ENCODE measurements at regions not wholly inside any gene's neighbourhood (a gene's known extent, or its start where the extent isn't known, plus 50 kb on each side); places are given as distances from the start of the nearest gene placed in this dataset.
"Not testable (repeated sequence)": the region's sequence is repeated elsewhere in the genome, so short reads cannot be mapped to it uniquely, and the experiment has no call there.

DNA sequence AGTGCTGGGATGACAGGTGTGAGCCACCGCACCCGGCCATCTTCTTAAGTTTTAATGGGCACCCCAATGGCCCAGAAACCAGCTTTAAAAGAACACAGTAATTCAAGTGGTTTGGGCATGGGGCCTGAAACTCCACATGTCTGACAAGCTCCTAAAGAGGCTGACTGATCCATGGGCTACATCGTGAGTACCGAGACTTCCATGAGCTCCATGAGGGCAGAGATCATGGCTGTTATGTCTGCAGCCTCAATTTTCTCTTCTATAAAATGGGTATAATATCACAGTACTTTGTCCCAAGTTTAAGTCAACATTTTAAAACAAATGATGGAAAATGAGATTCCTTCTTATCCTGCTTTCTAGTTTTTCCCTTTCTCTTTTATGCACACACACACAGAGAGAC is 397.6 kb upstream of the MAF start:
- DNase-seq: no peak

DNA sequence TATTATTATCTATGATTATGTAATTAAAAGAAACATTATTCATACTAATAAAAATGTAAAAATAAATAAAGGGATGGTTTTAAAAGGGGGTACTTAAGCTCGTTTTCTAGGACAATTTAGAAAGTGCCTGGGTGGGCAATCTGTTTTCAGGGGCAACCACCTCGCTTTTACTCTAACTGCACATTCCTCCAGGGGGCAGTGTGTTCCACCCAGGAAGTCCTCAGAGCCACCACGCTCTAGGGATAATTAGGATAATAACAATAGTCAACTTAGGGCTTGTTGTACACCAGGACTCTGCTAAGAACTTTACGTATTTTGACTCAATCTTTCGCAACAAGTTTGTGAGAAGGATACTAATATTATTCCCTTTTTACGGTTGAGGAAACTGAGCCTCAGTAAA is 396.7 kb upstream of the MAF start:
- no peak for DNase-seq

DNA sequence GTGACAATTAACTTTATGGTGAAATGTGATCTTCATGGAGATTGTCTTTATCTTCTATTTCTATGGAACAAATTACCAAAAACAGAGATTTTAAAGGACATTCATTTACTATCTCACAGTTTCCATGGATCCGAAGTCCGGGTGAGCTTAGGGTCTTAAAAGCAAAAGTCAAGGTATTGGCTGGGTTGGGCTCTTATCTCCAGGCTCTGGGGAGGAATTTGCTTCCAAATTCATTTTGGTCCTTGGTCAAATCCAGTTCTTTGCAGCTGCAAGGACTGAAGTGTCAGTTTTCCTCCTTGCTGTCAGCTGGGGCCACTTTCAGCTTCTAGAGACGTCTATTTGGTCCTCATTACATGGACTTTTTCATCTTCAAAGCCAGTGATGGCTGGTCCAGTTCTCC is 395.8 kb upstream of the MAF start:
- DNase-seq: no peak

DNA sequence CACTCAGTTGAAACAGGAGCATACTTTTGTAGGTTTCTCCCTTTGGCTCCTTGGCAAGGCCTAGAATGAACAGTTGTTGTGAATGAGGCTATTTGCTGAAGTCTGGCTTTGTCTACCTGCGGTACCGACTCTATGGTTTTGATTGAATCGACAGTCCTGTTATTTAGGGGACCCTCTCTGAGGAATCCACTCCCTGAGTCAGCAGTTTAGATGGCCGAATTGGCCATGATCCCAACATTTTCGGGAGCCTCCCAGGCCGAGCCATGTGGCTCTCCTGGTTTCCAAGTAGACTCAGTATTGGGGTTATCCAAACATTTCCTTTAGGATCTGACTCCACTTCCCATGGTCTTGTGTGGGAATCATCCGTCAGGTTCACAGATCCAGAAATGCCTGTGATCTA is 394.8 kb upstream of the MAF start:
- no peak for DNase-seq

DNA sequence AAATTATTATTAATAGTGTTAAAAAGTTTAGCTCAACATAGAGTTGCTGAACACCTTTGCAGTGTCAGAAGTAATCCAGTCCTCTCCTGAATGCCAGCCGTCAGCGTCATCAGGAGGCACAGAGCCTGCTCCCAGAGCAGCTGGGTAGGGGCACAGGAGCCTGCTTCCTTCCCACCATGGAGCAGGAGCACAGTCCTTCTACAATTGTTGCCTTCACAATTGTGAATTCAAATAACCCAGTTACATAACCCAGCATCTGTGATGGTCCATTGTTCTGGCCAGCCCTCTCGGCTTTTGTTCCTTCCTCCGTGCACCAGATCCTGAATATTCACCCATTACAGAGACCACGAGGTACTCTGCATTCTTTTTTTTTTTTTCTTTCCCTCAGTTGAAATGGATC is 393.9 kb upstream of the MAF start:
- no peak for DNase-seq

DNA sequence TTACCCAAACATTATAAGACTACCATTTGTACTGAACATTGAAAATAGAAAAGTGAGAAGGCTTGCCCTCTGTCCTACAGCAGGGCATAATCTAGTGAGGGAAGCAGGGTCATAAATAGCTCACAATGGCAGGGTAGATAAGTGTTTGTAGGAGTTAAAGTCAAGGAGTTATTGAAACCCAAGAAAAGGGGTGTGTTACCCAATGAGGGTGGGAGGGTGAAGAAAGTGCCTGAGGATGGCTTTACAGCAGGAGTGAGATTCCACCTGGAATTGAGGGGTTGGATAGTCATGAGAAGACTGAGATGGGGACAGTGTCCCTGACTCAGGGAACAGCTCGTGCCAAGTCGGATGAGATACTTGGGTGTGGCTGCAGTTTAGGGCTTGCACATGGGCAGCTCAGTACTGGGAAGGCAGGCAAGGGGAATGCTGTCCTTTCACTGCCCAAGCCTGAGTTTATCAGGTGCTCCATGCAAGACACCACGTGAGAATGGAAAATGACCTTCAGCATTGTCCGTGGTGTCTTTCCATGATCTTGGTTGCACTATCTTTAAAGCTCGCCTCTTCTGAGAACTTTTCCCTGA is 393.2 kb upstream of the MAF start:
- no peak for DNase-seq

DNA sequence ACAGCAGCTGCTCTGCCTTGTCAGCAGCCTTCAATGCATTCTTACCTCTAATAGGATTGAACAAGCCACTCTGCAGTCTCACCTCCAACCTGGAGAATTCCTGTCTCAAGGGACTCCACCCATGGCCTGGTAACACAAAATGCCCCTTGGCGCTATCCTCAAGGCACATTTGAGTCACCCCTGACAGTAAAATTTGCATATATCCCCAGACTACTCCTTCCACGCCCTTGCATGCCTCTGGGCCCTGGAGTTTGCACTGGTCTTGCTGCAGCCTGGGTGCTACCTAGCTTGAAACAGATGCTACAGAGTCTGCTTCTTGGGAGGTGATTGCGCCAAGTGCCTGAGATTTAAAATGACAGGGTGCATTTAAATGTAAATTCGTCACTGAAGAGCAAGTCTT is 391.4 kb upstream of the MAF start:
- no peak for DNase-seq

DNA sequence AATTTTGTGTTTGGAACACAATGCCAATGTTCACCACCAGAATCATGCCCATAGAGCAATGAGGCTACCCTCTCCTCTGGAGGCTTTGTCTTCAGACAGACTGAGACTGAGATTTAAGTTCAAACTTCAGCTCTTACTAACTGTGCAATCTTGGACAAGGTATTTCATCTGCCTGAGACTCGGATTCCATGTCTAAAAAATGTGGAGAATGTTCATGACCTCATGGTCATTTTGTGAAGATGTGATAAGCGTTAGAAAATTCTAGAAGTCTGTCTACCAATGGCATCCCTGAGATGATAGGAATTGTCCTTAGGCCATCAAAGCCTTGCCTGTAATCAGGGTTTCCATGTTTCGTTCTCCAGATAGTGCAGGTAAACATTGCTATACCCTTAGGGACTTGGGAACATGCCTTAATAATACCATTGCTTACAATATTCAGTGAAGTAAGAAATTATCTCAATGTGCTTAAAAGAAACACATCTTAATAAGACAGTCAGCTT is 388.2 kb upstream of the MAF start:
- no peak for DNase-seq

DNA sequence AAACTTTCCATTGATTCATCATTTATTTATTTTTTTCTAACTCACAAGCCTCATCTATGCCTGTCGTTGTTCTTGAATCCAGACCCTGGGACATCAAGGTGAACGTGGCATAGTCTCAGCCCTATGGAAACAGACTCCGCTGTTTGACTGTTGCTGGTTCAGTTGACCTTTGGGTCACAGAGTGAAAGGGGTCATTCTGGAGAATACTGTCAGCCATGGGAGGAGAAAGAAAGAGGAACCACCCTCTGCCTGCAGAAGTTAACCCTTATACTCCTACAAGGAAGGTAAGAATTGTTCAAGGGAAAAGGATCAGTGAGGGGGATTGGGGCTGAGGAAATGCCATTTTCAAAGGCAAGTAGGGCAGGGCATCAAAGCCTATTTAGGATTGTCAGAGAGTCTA is 387.6 kb upstream of the MAF start:
- no peak for DNase-seq

DNA sequence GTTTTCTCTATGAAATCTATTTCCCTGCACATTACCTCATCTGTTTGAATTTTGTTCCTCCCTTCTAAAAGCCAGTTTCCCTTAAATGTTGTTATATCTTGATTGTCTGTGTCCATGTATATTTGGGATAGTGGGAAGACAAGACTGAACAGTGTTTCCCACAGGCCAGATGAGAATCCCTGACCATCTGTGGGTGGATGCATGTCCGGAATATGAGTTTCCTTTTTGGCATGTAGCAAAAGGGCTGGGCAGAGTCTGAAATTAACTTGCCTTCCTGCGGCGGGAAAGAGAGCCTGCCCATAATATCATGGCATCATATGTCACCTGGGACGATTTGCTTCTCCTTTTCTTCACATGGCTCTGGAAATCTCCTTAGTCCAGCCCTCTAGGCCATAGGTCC is 385.8 kb upstream of the MAF start:
- no peak for DNase-seq

DNA sequence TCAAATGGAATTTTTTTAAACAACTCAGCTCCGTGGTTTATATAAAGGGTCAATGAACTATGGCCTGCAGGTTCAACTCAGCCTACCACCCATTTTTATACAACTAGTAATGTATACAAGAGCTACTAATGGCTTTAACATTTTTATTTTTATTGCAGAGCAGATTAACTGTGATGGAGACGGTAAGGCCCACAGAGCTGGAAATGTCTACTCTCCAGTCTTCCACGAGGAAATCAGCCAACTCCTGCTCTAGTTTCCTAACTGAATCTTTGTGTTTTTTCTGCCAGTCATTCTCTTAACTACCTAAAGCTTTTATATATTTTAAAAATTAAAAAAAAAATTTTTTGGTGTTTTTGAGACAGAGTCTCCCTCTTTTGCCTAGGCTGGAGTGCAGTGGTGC is 385.1 kb upstream of the MAF start:
- no peak for DNase-seq

DNA sequence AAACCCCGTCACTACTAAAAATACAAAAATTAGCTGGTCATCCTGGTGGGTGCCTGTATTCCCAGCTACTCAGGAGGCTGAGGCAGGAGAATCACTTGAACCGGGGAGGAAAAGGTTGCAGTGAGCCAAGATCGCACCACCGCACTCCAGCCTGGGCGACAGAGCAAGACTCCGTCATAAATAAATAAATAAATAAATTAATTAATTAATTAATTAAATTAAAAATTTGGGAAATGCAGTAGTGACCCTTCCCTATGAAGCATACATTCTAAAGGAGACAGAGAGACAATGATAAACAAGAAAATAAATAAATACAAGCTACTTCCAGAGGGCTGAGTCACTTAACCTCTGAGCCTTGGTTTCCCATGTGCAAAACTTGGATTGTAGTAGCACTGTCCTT is 383.6 kb upstream of the MAF start:
- DNase-seq: not testable (repeated sequence)

DNA sequence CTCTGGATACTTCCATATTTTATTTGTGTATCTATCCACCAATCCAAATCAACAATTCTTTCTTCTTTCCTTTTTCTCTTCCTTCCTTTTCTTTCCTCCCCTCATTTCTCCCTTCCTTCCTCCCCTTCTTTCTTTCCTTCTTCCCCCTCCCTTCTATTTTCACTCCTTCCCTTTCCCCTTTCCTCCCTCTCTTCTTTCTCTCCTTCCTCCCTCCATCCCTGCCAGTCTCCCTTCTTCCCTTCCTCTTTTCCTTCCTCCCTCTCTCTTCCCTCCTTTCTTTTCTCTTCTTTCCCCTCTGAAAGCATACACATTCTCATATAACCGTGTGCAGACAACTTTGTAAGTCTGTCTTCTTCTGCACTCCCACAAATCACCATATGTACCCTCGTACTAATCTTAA is 382.3 kb upstream of the MAF start:
- no peak for DNase-seq

DNA sequence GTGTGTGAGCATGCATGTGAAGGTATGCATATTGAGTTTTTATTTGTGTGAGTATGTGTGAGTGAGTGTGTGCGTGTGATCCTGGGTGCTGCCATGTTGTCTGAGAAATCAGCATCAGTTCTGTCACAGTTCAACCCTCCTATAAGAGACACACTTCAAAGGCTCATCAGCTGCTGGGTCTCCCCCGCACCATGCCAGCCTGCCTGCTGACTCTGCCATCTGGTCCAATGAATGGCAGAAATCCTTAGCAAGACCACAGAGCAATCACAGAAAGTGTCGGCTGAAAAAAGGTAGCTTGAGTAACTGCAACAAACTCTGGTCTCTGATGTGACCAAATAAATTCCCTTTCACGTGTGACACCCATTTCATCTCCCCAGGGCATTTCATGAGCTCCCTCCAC is 381.8 kb upstream of the MAF start:
- DNase-seq: no peak

DNA sequence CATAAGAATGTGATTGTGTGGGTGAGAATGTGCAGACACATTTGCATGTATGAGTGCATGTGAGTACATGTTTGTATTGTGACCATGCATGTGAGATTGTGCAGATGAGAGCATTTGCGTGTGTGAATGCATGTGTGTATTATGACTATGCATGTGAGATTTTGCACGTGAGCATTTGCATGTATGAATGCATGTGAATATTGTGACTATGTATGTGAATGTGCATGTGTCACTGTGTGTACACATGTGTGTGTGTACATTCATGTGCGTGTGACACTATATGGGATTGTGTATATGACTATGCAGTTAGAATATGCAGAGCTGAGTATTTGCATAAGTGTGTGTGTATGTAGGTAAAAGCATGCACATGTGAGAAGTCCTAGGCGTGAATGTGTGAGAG is 381.3 kb upstream of the MAF start:
- DNase-seq: no peak

DNA sequence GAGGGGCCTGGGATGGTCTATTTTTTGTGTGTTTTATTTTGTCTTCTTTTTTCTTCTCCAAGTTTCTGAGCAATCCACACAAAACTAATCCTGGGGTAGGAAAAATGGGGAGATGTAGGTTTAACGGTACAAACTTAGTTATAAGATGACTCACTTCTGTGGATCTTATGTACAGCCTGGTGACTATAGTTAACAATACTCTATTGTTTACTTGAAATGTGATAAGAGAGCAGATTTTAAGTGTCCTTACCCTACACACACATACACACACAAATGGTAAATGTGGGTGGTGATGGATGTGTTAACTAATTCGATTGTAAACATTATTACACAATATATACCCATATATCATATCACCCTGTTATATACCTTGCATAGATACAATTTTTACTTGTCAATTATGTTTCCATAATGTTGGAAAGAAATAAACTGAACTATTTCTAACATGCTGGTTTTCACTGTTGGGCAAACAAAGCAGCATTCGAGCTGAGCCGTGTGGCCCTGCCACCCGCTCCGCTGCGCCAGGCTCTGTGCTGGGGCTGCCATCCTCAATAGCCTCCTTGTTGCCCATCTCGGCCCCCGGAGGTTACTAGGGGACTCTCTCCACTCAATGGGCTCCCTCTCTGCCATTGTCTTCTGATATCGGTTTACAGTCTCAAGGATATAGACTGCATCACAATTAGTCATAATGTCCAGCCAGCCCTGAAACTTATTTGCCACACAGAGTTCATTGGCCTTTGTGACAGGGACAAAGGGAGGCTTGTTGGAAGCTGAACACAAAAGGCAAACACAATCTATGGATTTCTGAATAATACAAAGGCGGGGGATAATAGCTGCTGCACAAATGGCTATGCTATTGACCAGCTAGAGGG is 380.3 kb upstream of the MAF start:
- DNase-seq: no peak

DNA sequence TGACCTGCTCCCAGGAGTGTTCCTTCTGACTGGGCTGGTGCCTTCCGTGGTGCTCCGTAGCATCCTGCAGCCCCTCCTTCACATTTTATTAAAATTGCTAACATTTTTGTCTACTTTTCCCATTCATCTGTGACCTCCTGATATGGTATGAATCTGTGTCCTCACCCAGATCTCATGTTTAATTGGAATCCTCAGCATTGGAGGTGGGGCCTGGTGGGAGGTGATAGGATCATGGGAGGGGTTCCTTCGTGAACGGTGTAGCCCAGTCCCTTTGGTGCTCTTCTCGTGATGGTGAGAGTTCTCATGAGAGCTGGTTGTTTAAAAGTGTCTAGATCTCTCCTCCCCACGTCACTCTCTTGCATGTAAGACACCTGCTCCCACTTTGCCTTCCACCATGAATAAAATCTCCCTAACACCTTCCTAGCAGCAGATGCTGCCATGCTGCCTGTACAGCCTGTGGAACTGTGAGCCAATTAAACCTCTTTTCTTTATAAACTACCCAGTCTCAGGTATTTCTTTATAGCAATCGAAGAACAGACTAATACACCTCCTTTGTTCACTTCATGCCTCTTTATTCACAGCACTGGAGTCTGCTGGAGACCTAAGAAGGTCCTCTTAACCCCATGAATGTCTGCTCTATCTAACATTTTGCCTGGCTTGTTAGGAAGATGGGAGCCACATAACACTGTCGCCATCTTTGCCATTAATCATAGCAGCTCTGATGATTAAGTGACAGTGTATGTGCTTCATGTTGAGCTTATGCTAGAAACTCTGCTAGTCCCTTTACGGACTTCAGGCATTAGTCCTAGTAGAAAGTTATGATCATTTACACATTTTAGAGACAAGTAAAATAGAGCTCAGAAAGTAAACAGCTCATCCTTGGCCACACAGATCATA is 377.7 kb upstream of the MAF start:
- no peak for DNase-seq

DNA sequence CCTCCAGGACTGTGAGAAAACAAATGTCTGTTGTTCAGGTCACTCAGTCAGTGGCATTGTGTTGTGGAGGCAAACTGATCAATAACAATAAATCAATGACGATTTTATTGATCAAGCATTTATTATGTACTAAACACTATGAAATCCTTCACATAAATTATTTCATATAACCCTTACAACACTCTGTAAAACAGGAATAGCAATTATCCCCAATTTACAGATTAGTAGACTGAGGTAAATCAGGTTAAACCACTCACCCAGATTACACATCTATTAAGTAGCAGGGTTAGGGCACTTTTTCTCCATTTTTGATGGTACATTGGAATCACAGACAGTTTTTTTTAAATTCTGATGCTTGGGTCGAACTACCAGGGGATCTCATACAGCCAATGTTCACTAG is 372.8 kb upstream of the MAF start:
- no peak for DNase-seq

DNA sequence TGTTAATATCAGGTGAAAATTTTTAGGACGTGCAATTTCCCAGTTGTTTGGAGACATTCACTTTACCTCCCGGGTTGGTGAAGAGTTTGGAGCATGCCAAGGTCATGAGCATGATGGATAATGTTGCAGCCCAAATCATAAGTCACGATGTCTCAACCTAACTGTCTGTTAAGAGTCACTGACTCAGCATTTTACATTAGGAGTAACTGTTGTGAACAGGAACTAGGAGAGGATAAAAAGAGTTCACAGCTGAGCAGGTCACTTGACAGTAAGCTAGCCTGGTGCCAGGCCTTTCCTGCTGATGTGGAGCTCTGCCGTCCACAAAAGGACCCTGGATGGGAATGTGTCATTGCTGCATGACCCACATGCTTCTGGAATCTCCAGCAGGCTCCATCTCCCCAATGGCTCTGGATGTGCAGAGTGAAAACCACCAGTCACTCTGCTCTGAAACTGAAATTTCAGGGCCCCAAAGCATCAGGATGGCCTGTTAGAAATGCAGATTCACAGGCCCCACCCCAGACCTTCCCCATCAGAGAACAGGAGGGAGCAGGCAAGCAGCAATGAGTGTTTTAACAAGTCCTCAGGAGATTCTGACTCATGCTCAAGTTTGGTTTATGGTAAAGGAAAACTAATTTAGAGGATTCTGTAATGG is 371.6 kb upstream of the MAF start:
- DNase-seq: no peak

DNA sequence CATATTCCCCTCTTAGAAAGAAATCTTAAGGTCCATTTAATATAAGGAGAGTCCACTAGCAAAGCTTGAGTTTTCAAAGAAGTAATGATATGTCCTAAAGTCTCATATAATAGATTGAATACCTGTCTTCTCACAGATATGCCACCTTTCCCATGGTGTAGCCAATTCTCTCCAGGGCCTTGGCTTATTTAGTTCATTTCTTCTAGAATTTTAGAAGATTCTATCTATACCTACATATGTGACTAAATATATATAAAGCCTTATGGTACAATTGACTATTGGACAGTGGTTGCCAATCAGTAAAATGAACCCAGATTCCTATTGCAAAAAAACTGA is 370.7 kb upstream of the MAF start:
- DNase-seq: no peak

DNA sequence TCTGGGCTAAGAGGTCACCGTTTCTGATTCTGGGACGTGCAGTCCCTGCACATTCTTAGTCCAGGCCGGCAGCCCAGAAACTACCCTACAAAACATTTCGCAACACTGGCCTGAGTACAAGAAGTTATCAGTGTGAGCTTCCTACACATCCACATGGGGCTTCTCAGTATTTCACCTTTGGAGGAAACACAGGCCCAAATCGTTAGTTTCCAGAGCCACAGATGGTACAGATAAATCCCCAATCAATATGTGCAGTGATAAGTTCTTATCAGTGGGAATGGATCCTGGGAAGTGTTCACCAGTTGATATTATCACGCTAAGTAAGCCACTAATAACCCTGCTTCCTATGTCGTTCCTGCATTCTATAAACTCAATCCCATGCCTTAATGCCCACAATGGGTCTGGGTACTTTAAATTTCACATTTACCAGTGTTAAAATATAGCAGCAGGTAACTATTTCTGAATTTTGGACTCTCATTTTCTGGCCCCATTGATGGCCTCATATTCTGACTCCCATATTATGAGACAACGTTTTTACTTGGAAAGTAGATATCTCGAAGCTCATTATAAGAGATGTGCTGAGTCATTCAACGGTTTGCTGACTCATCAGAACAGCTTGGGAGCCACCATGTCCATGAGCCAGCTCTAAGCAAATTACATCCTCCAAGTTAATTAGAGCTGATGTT is 370.2 kb upstream of the MAF start:
- no peak for DNase-seq

DNA sequence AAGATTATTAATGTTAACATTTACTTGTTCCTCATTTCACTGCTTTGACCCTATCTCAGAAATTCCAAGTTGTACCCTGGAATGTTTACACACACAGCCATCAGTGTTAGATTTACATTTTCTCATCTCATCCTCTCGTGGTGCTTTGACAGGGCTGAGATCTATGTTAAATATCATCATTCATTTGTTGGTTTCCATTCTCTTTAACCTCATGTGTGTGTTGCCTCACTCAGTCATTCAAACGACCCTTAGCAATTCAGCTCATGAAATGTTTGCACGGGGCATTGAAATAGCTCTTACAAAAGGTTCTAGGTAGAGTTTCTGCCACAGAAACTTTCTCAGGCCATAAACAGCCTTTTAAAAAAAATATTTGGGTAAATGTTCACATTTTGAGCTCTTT is 369.6 kb upstream of the MAF start:
- DNase-seq: no peak

DNA sequence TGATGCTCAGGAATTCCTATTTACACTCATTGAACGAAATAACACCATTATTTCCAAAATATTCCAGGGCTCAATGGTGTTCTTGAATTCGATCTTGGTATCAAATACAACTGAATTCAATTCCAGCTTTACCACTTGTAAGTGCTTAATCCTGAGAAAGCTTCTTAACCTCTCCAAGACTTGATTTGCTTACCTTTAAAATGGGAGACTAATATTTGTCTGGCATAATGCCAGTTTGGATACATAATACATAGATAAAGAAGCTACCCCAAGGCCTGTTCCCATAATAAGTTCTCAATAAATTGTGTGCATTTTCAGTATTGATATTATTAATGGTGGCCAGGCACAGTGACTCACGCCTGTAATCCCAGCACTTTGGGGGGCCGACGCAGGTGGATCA is 368.9 kb upstream of the MAF start:
- DNase-seq: no peak
